ENCODE measurements at regions not wholly inside any gene's neighbourhood (a gene's known extent, or its start where the extent isn't known, plus 50 kb on each side); places are given as distances from the start of the nearest gene placed in this dataset.

- ChIA-PET CTCF (interaction anchor here (0.7 to 1.9 kb wide), 7 partner anchors 9 to 616 kb away, joined by 3 to 16 read pairs (median 5); no protein-coding TSS in a partner anchor), POLR2A (no interaction called here)
- Mint-ChIP-seq H3K4me3 (no peak overlapping the region), H3K27me3 (ENCODE audit: low read depth) (no peaks in the 10 kb centered on the region), H3K36me3 (no peaks in the 10 kb centered on the region), H3K4me1 (no peaks in the 10 kb centered on the region), H3K27ac (no peak overlapping the region), H3K9me3 (no peaks in the 10 kb centered on the region)
- TF ChIP-seq ZNF671 (CRISPR knock-in tag; IDR thresholded peaks at IDR 0.05) (no peak), SMAD3 (CRISPR knock-in tag; IDR thresholded peaks at IDR 0.05; ENCODE audit: borderline replicate concordance) (no peak), USF2 (CRISPR knock-in tag; IDR thresholded peaks at IDR 0.05) (no peak), EMX1 (CRISPR knock-in tag; IDR thresholded peaks at IDR 0.05) (no peak), ZNF317 (CRISPR knock-in tag; IDR thresholded peaks at IDR 0.05; ENCODE audit: borderline replicate concordance, low read depth) (no peak), RELA (CRISPR knock-in tag; IDR thresholded peaks at IDR 0.05; ENCODE audit: borderline replicate concordance) (no peak)
- ATAC-seq, result peak; percentile 90
- DNase-seq (ENCODE audit: low spot score), result no peak
These were observed 786.1 kb upstream of the AADAT start for GRCh38 chr4:170875868-170876267.

DNA sequence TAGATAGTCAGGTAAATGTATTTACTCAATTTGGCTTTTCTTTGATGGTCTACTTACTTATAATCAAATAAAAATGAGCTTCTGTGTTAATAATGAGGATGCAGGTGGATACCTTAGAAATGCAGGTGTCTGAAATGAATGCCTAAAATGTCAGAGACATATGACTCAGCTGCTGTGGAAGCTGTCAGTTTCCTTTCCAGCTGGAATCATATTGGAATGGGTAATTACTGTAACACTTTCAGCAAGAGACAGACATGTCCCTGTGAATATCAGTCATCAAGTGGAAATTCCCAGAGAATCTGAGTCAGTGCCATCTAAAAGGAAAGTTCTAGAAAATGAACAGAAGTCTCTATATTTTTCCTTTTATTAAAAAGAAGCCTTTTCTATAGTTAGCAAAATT, 783.0 kb upstream of the AADAT start:
- POLR2A ChIA-PET, result no interaction called here
- no peaks in the 10 kb centered on the region for H3K9me3 Mint-ChIP-seq
- no peaks in the 10 kb centered on the region for H3K27me3 Mint-ChIP-seq (ENCODE audit: low read depth)
- no peak for ATAC-seq
- H3K36me3 Mint-ChIP-seq, result no peaks in the 10 kb centered on the region
- no peak for TF ChIP-seq FOXK1 (CRISPR knock-in tag; IDR thresholded peaks at IDR 0.05)
- no peak for TF ChIP-seq KAT7 (CRISPR knock-in tag; IDR thresholded peaks at IDR 0.05; ENCODE audit: borderline replicate concordance)
- no peak for TF ChIP-seq NFATC4 (CRISPR knock-in tag; IDR thresholded peaks at IDR 0.05)
- no peak for TF ChIP-seq ETV6 (CRISPR knock-in tag; IDR thresholded peaks at IDR 0.05)
- no peak for TF ChIP-seq PRRX2 (CRISPR knock-in tag; IDR thresholded peaks at IDR 0.05)
- TF ChIP-seq, protein P1, sequence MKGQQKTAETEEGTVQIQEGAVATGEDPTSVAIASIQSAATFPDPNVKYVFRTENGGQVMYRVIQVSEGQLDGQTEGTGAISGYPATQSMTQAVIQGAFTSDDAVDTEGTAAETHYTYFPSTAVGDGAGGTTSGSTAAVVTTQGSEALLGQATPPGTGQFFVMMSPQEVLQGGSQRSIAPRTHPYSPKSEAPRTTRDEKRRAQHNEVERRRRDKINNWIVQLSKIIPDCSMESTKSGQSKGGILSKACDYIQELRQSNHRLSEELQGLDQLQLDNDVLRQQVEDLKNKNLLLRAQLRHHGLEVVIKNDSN (CRISPR knock-in tag; IDR thresholded peaks at IDR 0.05), result no peak
- H3K4me1 Mint-ChIP-seq, result no peaks in the 10 kb centered on the region; the same call in 1 of the 2 replicates
- no peak overlapping the region for H3K4me3 Mint-ChIP-seq
- DNase-seq (ENCODE audit: low spot score), result no peak
- CTCF ChIA-PET, result interaction anchor here (1.5 kb wide), 1 partner anchor 19 kb away, joined by 5 read pairs; no protein-coding TSS in a partner anchor
- H3K27ac Mint-ChIP-seq, result no peak overlapping the region

DNA sequence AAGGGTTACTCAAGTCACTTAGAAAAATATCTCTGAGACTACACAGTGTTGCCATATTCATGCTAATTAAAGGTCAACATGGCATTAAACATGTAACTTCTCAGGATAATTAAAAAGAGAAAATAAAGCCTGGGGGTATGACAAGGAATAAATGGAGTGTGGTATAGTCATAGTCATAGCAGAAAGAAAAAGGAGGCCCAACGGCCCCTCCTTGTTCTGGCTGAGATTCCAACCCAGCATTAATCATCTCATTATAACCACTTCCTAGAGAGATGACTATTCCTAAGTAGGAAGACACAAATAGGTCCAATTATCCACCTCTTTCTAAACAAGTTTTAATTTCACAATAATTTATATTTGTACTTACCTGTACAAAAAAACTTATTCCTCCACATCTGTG, 778.4 kb upstream of the AADAT start:
- no peaks in the 10 kb centered on the region for H3K36me3 Mint-ChIP-seq
- no peaks in the 10 kb centered on the region for H3K27me3 Mint-ChIP-seq (ENCODE audit: low read depth)
- POLR2A ChIA-PET, result no interaction called here
- H3K4me3 Mint-ChIP-seq, result no peak overlapping the region
- no peak for DNase-seq (ENCODE audit: low spot score)
- peaks cover 8% of the 10 kb centered on the region for H3K4me1 Mint-ChIP-seq
- H3K27ac Mint-ChIP-seq, result no peak overlapping the region
- TF ChIP-seq TCF7 (CRISPR knock-in tag; IDR thresholded peaks at IDR 0.05; ENCODE audit: low read depth) (no peak), ATF3 (CRISPR knock-in tag; conservative IDR thresholded peaks at IDR 0.05) (no peak), TEAD4 (CRISPR knock-in tag; IDR thresholded peaks at IDR 0.05) (no peak), FOXK1 (CRISPR knock-in tag; IDR thresholded peaks at IDR 0.05) (no peak), ERG (CRISPR knock-in tag; IDR thresholded peaks at IDR 0.05) (no peak), PRRX2 (CRISPR knock-in tag; IDR thresholded peaks at IDR 0.05) (no peak), IRF2 (CRISPR knock-in tag; IDR thresholded peaks at IDR 0.05; ENCODE audit: borderline replicate concordance, low read depth) (no peak), CREM (CRISPR knock-in tag; IDR thresholded peaks at IDR 0.05) (no peak), MYBL2 (CRISPR knock-in tag; IDR thresholded peaks at IDR 0.05) (no peak)
- no peaks in the 10 kb centered on the region for H3K9me3 Mint-ChIP-seq
- ATAC-seq, result no peak
- CTCF ChIA-PET, result no interaction called here
